CD14-positive monocyte (primary cell): ENCODE measurements at regions not wholly inside any gene's neighbourhood (a gene's known extent, or its start where the extent isn't known, plus 50 kb on each side); places are given as distances from the start of the nearest gene placed in this dataset.

ENCODE experiments used
- DNase-seq, 3 donors: peaks; one replicate each; pipeline ENCODE4 v3.0.0-alpha.2; 2011 to 2022
- H2AFZ ChIP-seq: 2 replicates; pipeline ENCODE4 v1.6.0; 2012; ENCODE audit warnings: mild to moderate bottlenecking, low read depth, low read length, inconsistent platforms; ENCODE audit not compliant: insufficient read depth, poor library complexity, severe bottlenecking
- H3K27ac ChIP-seq, 2 donors: 1 replicate in 1 of 2; 2 replicates in 1 of 2; pipeline ENCODE4 v1.5.1; 2012 to 2013; ENCODE audit warnings: low read length in 2 of 2, control low read depth in 1 of 2, inconsistent platforms in 1 of 2, low read depth in 1 of 2, mild to moderate bottlenecking in 1 of 2
- H3K27me3 ChIP-seq, 2 donors: one replicate each; pipeline versions ENCODE4 v1.6.0 to v1.6.1; 2011 to 2013; ENCODE audit warnings: low read length in 2 of 2; ENCODE audit not compliant: control insufficient read depth in 2 of 2, insufficient read depth in 2 of 2
- H3K36me3 ChIP-seq, 2 donors: replicated peaks in 1 of 2; 1 replicate in 1 of 2; 2 replicates in 1 of 2; pipeline versions ENCODE4 v1.5.1 to v1.6.1; 2012 to 2013; ENCODE audit warnings: low read length in 2 of 2, control low read depth in 1 of 2, inconsistent platforms in 1 of 2, mild to moderate bottlenecking in 1 of 2; ENCODE audit not compliant: insufficient read depth in 2 of 2, control insufficient read depth in 1 of 2
- H3K4me1 ChIP-seq, 2 donors: 1 replicate in 1 of 2; 2 replicates in 1 of 2; pipeline versions ENCODE4 v1.5.1 to v1.6.1; 2012 to 2013; ENCODE audit warnings: low read length in 2 of 2, control low read depth in 1 of 2, inconsistent platforms in 1 of 2, mild to moderate bottlenecking in 1 of 2, moderate library complexity in 1 of 2; ENCODE audit not compliant: insufficient read depth in 2 of 2, control insufficient read depth in 1 of 2
- H3K4me2 ChIP-seq: replicated peaks from 2 replicates; pipeline ENCODE3; 2012; ENCODE audit warnings: low read length, moderate library complexity, mild to moderate bottlenecking; ENCODE audit not compliant: poor library complexity, severe bottlenecking; ENCODE audit errors: extremely low read depth
- H3K4me3 ChIP-seq, 3 experiments: fragments of 200-600 bp in 1 of 3; sonication (generic) in 1 of 3; replicated peaks in 1 of 3; 1 replicate in 2 of 3; 2 replicates in 1 of 3; pipeline ENCODE4 v1.5.1; 2011 to 2013; ENCODE audit warnings: low read length in 3 of 3, mild to moderate bottlenecking in 3 of 3, control low read depth in 2 of 3, low read depth in 2 of 3, inconsistent platforms in 1 of 3, moderate library complexity in 1 of 3
- H3K79me2 ChIP-seq: 2 replicates; pipeline ENCODE4 v1.6.0; 2012; ENCODE audit warnings: mild to moderate bottlenecking, control low read depth, inconsistent platforms, low read length, moderate library complexity; ENCODE audit not compliant: insufficient read depth
- H3K9ac ChIP-seq: 2 replicates; pipeline ENCODE4 v1.6.0; 2017; ENCODE audit warnings: low read length, mild to moderate bottlenecking; ENCODE audit not compliant: insufficient read depth, poor library complexity, severe bottlenecking
- H3K9me3 ChIP-seq, 2 donors: replicated peaks in 1 of 2; 1 replicate in 1 of 2; 2 replicates in 1 of 2; pipeline versions ENCODE4 v1.5.1 to v1.6.1; 2012 to 2013; ENCODE audit warnings: low read length in 2 of 2, control low read depth in 1 of 2; ENCODE audit not compliant: control insufficient read depth in 1 of 2, insufficient read depth in 1 of 2
- H4K20me1 ChIP-seq: 2 replicates; pipeline ENCODE4 v1.6.0; 2012; ENCODE audit warnings: mild to moderate bottlenecking, low read length, control low read depth, moderate library complexity; ENCODE audit not compliant: insufficient read depth
- H3K27ac Mint-ChIP-seq, 7 donors: one replicate each; pipeline ENCODE4 v1.8.0; 2020; ENCODE audit warnings: mild to moderate bottlenecking in 7 of 7, mixed read lengths in 7 of 7, moderate library complexity in 6 of 7, inconsistent platforms in 2 of 7
- H3K27me3 Mint-ChIP-seq, 3 donors: one replicate each; pipeline ENCODE4 v1.8.0; 2021 to 2022; ENCODE audit warnings: low read depth in 3 of 3, mild to moderate bottlenecking in 3 of 3, mixed read lengths in 3 of 3, moderate library complexity in 3 of 3, inconsistent platforms in 1 of 3
- H3K36me3 Mint-ChIP-seq, 2 donors: one replicate each; pipeline ENCODE4 v1.8.0; 2020; ENCODE audit warnings: mixed read lengths in 2 of 2, inconsistent platforms in 1 of 2, mild to moderate bottlenecking in 1 of 2
- H3K4me1 Mint-ChIP-seq: one replicate; pipeline ENCODE4 v1.8.0; 2020; ENCODE audit warnings: mild to moderate bottlenecking, mixed read lengths
- H3K4me3 Mint-ChIP-seq, 2 donors: one replicate each; pipeline ENCODE4 v1.8.0; 2020; ENCODE audit warnings: mild to moderate bottlenecking in 2 of 2, mixed read lengths in 2 of 2, moderate library complexity in 1 of 2
- H3K9me3 Mint-ChIP-seq, 7 donors: one replicate each; pipeline ENCODE4 v1.8.0; 2020 to 2022; ENCODE audit warnings: mixed read lengths in 7 of 7, mild to moderate bottlenecking in 6 of 7, moderate library complexity in 6 of 7, inconsistent platforms in 2 of 7
- WGBS: methylation state at CpG from one replicate; pipeline ENCODE4 v1.1.5; 2013; ENCODE audit warnings: missing lambda C conversion rate; ENCODE audit not compliant: insufficient coverage; 5-methylcytosine and 5-hydroxymethylcytosine counted together
- intact Hi-C, 2 donors: fragments of 100-400 bp; cut with micrococcal nuclease; formaldehyde crosslinking; loops; one replicate each; pipeline versions ENCODE4 v1.15.0 to v1.15.1; 2023
- TF ChIP-seq, protein P1 (sequence below): fragments of 200-600 bp; IDR thresholded peaks from one replicate; pipeline ENCODE4 v1.8.0; 2022; ENCODE audit warnings: antibody characterized with exemption, mild to moderate bottlenecking

- Mint-ChIP-seq H3K27me3 (no peaks in the 10 kb centered on the region), H3K4me1 (no peaks in the 10 kb centered on the region), H3K4me3 (no peak overlapping the region), H3K9me3 (peaks cover 0 to 3% (median 0%) of the 10 kb centered on the region in 7 donors), H3K36me3 (no peaks in the 10 kb centered on the region), H3K27ac (no peak overlapping the region)
- Histone ChIP-seq H2AFZ (no peak overlapping the region), H3K36me3 (no peaks in the 10 kb centered on the region), H3K9me3 (no peaks in the 10 kb centered on the region), H3K27ac (no peak overlapping the region), H3K27me3 (no peaks in the 10 kb centered on the region), H3K9ac (no peak overlapping the region), H3K4me1 (no peaks in the 10 kb centered on the region), H3K4me3 (no peak overlapping the region), H4K20me1 (no peaks in the 10 kb centered on the region), H3K4me2 (no peak overlapping the region), H3K79me2 (no peaks in the 10 kb centered on the region)
- intact Hi-C loops = no loop called here
- no peak for DNase-seq
- TF ChIP-seq, protein P1, sequence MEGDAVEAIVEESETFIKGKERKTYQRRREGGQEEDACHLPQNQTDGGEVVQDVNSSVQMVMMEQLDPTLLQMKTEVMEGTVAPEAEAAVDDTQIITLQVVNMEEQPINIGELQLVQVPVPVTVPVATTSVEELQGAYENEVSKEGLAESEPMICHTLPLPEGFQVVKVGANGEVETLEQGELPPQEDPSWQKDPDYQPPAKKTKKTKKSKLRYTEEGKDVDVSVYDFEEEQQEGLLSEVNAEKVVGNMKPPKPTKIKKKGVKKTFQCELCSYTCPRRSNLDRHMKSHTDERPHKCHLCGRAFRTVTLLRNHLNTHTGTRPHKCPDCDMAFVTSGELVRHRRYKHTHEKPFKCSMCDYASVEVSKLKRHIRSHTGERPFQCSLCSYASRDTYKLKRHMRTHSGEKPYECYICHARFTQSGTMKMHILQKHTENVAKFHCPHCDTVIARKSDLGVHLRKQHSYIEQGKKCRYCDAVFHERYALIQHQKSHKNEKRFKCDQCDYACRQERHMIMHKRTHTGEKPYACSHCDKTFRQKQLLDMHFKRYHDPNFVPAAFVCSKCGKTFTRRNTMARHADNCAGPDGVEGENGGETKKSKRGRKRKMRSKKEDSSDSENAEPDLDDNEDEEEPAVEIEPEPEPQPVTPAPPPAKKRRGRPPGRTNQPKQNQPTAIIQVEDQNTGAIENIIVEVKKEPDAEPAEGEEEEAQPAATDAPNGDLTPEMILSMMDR = no peak
These were observed 1326.5 kb downstream of the PLA2G4A start for GRCh38 chr1:188155261-188155660.

DNA sequence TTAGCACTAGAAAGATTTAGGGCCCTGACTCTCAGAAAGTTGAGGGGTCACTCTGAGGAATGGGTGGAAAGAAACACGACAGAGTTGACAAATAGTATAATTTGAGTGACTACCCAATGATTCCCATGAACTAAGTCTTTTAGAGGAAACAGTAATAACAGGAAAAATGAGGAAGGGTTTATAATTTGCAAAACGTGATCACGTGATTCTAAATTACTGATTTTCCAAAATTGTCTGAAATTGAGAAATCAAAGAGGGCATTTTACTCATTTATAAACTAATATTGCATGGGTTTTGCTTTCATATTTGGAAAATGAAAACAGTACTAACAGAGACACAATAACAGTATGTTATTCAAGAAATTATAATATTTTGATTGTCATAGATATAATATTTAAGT, 1335.7 kb downstream of the PLA2G4A start:
- H3K36me3 ChIP-seq = no peaks in the 10 kb centered on the region

More for the DNA sequence above, 1335.7 kb downstream of the PLA2G4A start:
- H3K4me1 Mint-ChIP-seq = no peaks in the 10 kb centered on the region
- H3K4me1 ChIP-seq = no peaks in the 10 kb centered on the region
- intact Hi-C loops = no loop called here
- no peaks in the 10 kb centered on the region for H3K36me3 Mint-ChIP-seq
- WGBS = 100% methylated on average over 1 of the region's 3 CpGs
- no peak overlapping the region for H3K27ac Mint-ChIP-seq
- no peaks in the 10 kb centered on the region for H3K9me3 ChIP-seq
- H3K4me2 ChIP-seq = no peak overlapping the region
- peaks cover 0 to 5% (median 3%) of the 10 kb centered on the region in 7 donors for H3K9me3 Mint-ChIP-seq
- no peaks in the 10 kb centered on the region for H3K27me3 ChIP-seq
- no peak overlapping the region for H3K4me3 Mint-ChIP-seq
- no peak for DNase-seq
- H3K27me3 Mint-ChIP-seq = no peaks in the 10 kb centered on the region
- no peak overlapping the region for H2AFZ ChIP-seq
- no peak overlapping the region for H3K9ac ChIP-seq
- no peaks in the 10 kb centered on the region for H3K79me2 ChIP-seq
- H3K27ac ChIP-seq = no peak overlapping the region
- H4K20me1 ChIP-seq = no peaks in the 10 kb centered on the region
- no peak overlapping the region for H3K4me3 ChIP-seq
- TF ChIP-seq, protein P1 = no peak
